Esophagus squamous epithelium (tissue), 5 donors: ENCODE measurements at regions not wholly inside any gene's neighbourhood (a gene's known extent, or its start where the extent isn't known, plus 50 kb on each side); places are given as distances from the start of the nearest gene placed in this dataset.

ENCODE experiments used
- DNase-seq: peaks from one replicate; lab custom pipeline; 2025; lab: John Stamatoyannopoulos, UW
- H3K27ac ChIP-seq, 4 donors: fragments of 200-600 bp; sonication (generic); one replicate each; pipeline ENCODE4 v1.5.1; 2016 to 2019; ENCODE audit warnings: mild to moderate bottlenecking in 1 of 4
- H3K27me3 ChIP-seq, 4 donors: fragments of 200-600 bp; sonication (generic); 1 replicate in 3 of 4; 2 replicates in 1 of 4; pipeline versions ENCODE4 v1.5.1 to v1.6.0; 2017 to 2021; ENCODE audit warnings: antibody characterized with exemption in 1 of 4
- H3K36me3 ChIP-seq, 3 donors: fragments of 200-600 bp; sonication (generic); one replicate each; pipeline ENCODE4 v1.5.1; 2016 to 2019
- H3K4me1 ChIP-seq, 3 donors: fragments of 200-600 bp; sonication (generic); one replicate each; pipeline ENCODE4 v1.5.1; 2017 to 2019
- H3K4me3 ChIP-seq, 4 donors: fragments of 200-600 bp; sonication (generic); 1 replicate in 3 of 4; 2 replicates in 1 of 4; pipeline ENCODE4 v1.5.1; 2016 to 2019; ENCODE audit warnings: mild to moderate bottlenecking in 2 of 4, moderate library complexity in 1 of 4
- H3K9me3 ChIP-seq, 3 donors: fragments of 200-600 bp; sonication (generic); one replicate each; pipeline ENCODE4 v1.5.1; 2016 to 2019
- CTCF ChIP-seq, 6 experiments: fragments of 450-650 bp in 4 of 6; fragments of 200-600 bp in 2 of 6; sonication (generic) in 2 of 6; IDR thresholded peaks; one replicate each; pipeline ENCODE4 v1.5.1; 2016 to 2019; ENCODE audit warnings: antibody characterized with exemption in 6 of 6, mild to moderate bottlenecking in 4 of 6, moderate library complexity in 4 of 6
- POLR2A ChIP-seq, 4 donors: fragments of 450-650 bp; IDR thresholded peaks; one replicate each; pipeline ENCODE4 v1.6.1; 2017; ENCODE audit warnings: antibody characterized with exemption in 4 of 4, mild to moderate bottlenecking in 4 of 4, moderate library complexity in 3 of 4
- WGBS, 2 donors: methylation state at CpG; one replicate each; pipeline ENCODE4 v1.1.5; 2018; 5-methylcytosine and 5-hydroxymethylcytosine counted together
- intact Hi-C: fragments of 100-400 bp; cut with DNase I; formaldehyde crosslinking; loops from one replicate; pipeline ENCODE4 v1.15.0; 2022
- donor health status: DM: yes; HTN: yes; CAD: no.

- no peak overlapping the region for H3K4me3 ChIP-seq
- TF ChIP-seq POLR2A (IDR thresholded peaks at IDR 0.05) (no peak), CTCF (IDR thresholded peaks at IDR 0.05) (no peak)
- H3K36me3 ChIP-seq = no peaks in the 10 kb centered on the region
- intact Hi-C loops = no loop called here
- no peaks in the 10 kb centered on the region for H3K4me1 ChIP-seq
- 63 to 65% methylated on average over 3 of the region's 3 CpGs for WGBS, 2 donors
- H3K27me3 ChIP-seq = no peaks in the 10 kb centered on the region
- H3K27ac ChIP-seq = no peak overlapping the region
- H3K9me3 ChIP-seq = no peaks in the 10 kb centered on the region
- no peak for DNase-seq
These were observed 167.4 kb upstream of the ITGA1 start for GRCh38 chr5:52620315-52620714.

GRCh38 chr5:52623291-52623690 is 164.4 kb upstream of the ITGA1 start:
- no peaks in the 10 kb centered on the region for H3K27me3 ChIP-seq
- TF ChIP-seq POLR2A (IDR thresholded peaks at IDR 0.05) (no peak), CTCF (IDR thresholded peaks at IDR 0.05) (no peak)
- intact Hi-C loops = no loop called here
- H3K36me3 ChIP-seq = no peaks in the 10 kb centered on the region
- WGBS, 2 donors = 42 to 68% methylated on average over 3 to 4 of the region's 4 CpGs
- H3K4me1 ChIP-seq = no peaks in the 10 kb centered on the region
- no peaks in the 10 kb centered on the region for H3K9me3 ChIP-seq
- no peak for DNase-seq
- no peak overlapping the region for H3K27ac ChIP-seq
- H3K4me3 ChIP-seq = no peak overlapping the region

- H3K4me1 ChIP-seq = no peaks in the 10 kb centered on the region
- H3K36me3 ChIP-seq = no peaks in the 10 kb centered on the region
- intact Hi-C loops = no loop called here
- no peak overlapping the region for H3K4me3 ChIP-seq
- WGBS, 2 donors = 73 to 79% methylated on average over 3 of the region's 3 CpGs
- DNase-seq = no peak
- H3K27ac ChIP-seq = no peak overlapping the region
- H3K27me3 ChIP-seq = no peaks in the 10 kb centered on the region
- H3K9me3 ChIP-seq = no peaks in the 10 kb centered on the region
- TF ChIP-seq CTCF (IDR thresholded peaks at IDR 0.05) (no peak), POLR2A (IDR thresholded peaks at IDR 0.05) (no peak)
These were observed 163.4 kb upstream of the ITGA1 start for GRCh38 chr5:52624291-52624690.

- TF ChIP-seq POLR2A (IDR thresholded peaks at IDR 0.05) = no peak
- no peak for TF ChIP-seq CTCF (IDR thresholded peaks at IDR 0.05)
- intact Hi-C loops = no loop called here
- H3K4me1 ChIP-seq = no peaks in the 10 kb centered on the region
- no peaks in the 10 kb centered on the region for H3K9me3 ChIP-seq
- H3K27ac ChIP-seq = no peak overlapping the region
- no peak overlapping the region for H3K4me3 ChIP-seq
- H3K27me3 ChIP-seq = peaks cover 0 to 5% (median 0%) of the 10 kb centered on the region in 4 donors
- WGBS, 2 donors = 63 to 72% methylated on average over 3 of the region's 3 CpGs
- no peak for DNase-seq
- H3K36me3 ChIP-seq = no peaks in the 10 kb centered on the region
These were observed 161.4 kb upstream of the ITGA1 start for GRCh38 chr5:52626312-52626711.

DNA sequence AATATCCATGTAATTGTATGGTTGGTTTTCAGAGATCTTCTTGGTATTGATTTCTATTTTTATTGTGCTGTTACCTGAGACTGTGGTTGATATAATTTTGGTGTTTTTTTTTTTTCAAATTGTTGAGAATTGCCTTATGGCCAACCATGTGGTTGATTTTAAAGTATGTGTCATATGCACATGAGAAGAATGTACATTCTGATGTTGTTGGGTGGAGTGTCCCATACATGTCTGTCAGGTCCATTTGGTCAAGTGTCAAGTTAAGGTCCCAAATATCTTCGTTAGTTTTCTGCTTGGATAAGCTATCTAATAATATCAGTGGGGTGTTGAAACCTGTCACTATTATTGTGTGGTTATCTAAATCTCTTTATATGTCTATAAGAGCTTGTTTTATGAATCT is 160.0 kb upstream of the ITGA1 start:
- H3K4me3 ChIP-seq = no peak overlapping the region
- no peaks in the 10 kb centered on the region for H3K4me1 ChIP-seq
- TF ChIP-seq POLR2A (IDR thresholded peaks at IDR 0.05) (no peak), CTCF (IDR thresholded peaks at IDR 0.05) (no peak)
- WGBS, 2 donors = 38 to 40% methylated on average over 1 of the region's 1 CpG
- no peak overlapping the region for H3K27ac ChIP-seq
- intact Hi-C loops = no loop called here
- DNase-seq = no peak
- H3K9me3 ChIP-seq = no peaks in the 10 kb centered on the region
- peaks cover 0 to 5% (median 0%) of the 10 kb centered on the region in 4 donors for H3K27me3 ChIP-seq
- no peaks in the 10 kb centered on the region for H3K36me3 ChIP-seq
